ENCODE measurements at regions not wholly inside any gene's neighbourhood (a gene's known extent, or its start where the extent isn't known, plus 50 kb on each side); places are given as distances from the start of the nearest gene placed in this dataset.
A peak's percentile ranks its signal among the peaks of the same experiment; 100 is the strongest.

DNA sequence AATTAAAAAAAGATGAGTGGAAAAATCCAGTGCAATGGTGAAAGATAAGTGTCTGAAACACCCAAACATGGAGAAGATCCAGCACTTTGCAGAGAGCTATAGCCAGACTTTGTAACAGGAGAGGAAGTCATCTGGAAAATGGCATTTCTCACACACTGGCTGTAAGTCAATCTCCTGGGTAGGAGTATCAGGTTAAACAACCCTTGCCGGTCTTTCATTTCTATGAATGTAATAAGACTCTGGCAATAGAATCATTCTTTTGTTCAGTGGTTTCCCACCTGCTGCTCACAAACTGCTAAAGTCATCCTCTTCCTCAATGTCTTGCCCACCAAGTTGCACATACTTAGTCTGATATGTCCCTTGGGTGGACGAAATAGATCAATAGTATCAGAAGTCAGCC is 94.0 kb upstream of the ATP8A1 start:
- H3K4me1 Mint-ChIP-seq (ENCODE audit: low read depth, unreplicated experiment) = no peaks in the 10 kb centered on the region
- peaks cover 5% of the 10 kb centered on the region for H3K27me3 Mint-ChIP-seq (ENCODE audit: insufficient read depth, unreplicated experiment)
- Histone ChIP-seq H3K4me3 (ENCODE audit: low read depth, low read length) (no peak overlapping the region), H3K9me3 (no peaks in the 10 kb centered on the region), H3K27me3 (replicated peaks; ENCODE audit: control insufficient read depth, insufficient read depth, low read length) (no peaks in the 10 kb centered on the region), H3K4me1 (no peaks in the 10 kb centered on the region), H3K36me3 (ENCODE audit: control insufficient read depth, insufficient read depth, low read length) (no peaks in the 10 kb centered on the region)
- intact Hi-C loops (cut with micrococcal nuclease; ENCODE audit: unreplicated experiment) = loop anchor here (1.0 kb wide), 1 partner anchor 183 kb away; no protein-coding TSS in a partner anchor
- CTCF ChIA-PET = no interaction called here
- TF ChIP-seq, protein P1, sequence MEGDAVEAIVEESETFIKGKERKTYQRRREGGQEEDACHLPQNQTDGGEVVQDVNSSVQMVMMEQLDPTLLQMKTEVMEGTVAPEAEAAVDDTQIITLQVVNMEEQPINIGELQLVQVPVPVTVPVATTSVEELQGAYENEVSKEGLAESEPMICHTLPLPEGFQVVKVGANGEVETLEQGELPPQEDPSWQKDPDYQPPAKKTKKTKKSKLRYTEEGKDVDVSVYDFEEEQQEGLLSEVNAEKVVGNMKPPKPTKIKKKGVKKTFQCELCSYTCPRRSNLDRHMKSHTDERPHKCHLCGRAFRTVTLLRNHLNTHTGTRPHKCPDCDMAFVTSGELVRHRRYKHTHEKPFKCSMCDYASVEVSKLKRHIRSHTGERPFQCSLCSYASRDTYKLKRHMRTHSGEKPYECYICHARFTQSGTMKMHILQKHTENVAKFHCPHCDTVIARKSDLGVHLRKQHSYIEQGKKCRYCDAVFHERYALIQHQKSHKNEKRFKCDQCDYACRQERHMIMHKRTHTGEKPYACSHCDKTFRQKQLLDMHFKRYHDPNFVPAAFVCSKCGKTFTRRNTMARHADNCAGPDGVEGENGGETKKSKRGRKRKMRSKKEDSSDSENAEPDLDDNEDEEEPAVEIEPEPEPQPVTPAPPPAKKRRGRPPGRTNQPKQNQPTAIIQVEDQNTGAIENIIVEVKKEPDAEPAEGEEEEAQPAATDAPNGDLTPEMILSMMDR (IDR thresholded peaks at IDR 0.05; ENCODE audit: insufficient read depth in 1 of 2, low read depth in 1 of 2, low read length in 1 of 2, severe bottlenecking in 1 of 2, unreplicated experiment in 1 of 2) = no peak
- no peak overlapping the region for H3K4me3 Mint-ChIP-seq (ENCODE audit: unreplicated experiment)
- H3K9me3 Mint-ChIP-seq (ENCODE audit: unreplicated experiment) = no peaks in the 10 kb centered on the region
- H3K27ac Mint-ChIP-seq (ENCODE audit: unreplicated experiment) = no peak overlapping the region
- DNase-seq = no peak
- no peaks in the 10 kb centered on the region for H3K36me3 Mint-ChIP-seq (ENCODE audit: insufficient read depth, unreplicated experiment)
- no TSS peak for BruUV-seq (replicated peaks)
- POLR2A ChIA-PET = no interaction called here

DNA sequence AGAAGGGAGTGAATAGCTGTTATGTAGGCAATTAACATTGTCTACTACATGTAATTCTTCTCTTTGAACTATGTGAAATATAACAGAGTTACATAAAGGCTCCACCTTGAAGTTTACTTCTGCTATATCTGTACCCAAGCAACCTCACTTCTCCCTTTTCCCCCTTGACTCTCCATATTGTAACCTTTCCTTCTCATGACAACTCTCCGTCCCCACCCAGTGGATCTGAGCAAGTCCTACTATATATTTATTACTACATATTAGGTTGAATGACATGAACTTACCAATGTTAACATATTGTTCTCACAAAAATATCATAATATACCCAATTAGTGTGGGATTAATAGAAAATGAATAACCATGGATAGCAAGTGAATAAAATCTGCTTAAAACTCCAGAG is 93.2 kb upstream of the ATP8A1 start:
- ChIA-PET CTCF (interaction anchor here (1.3 kb wide), 1 partner anchor 181 kb away, joined by 6 read pairs; no protein-coding TSS in a partner anchor), POLR2A (interaction anchor here (0.6 kb wide), 1 partner anchor 93 kb away, joined by 4 read pairs; the partner anchor contains the start of gene ATP8A1)
- H3K27ac Mint-ChIP-seq (ENCODE audit: unreplicated experiment) = no peak overlapping the region
- no peaks in the 10 kb centered on the region for H3K9me3 ChIP-seq
- no peaks in the 10 kb centered on the region for H3K9me3 Mint-ChIP-seq (ENCODE audit: unreplicated experiment)
- BruUV-seq (replicated peaks) = no TSS peak
- peaks cover 5% of the 10 kb centered on the region for H3K27me3 Mint-ChIP-seq (ENCODE audit: insufficient read depth, unreplicated experiment)
- H3K4me3 Mint-ChIP-seq (ENCODE audit: unreplicated experiment) = no peak overlapping the region
- no peaks in the 10 kb centered on the region for H3K36me3 Mint-ChIP-seq (ENCODE audit: insufficient read depth, unreplicated experiment)
- no peaks in the 10 kb centered on the region for H3K4me1 Mint-ChIP-seq (ENCODE audit: low read depth, unreplicated experiment)
- no peaks in the 10 kb centered on the region for H3K36me3 ChIP-seq (ENCODE audit: control insufficient read depth, insufficient read depth, low read length)
- H3K4me3 ChIP-seq (ENCODE audit: low read depth, low read length) = no peak overlapping the region
- TF ChIP-seq, protein P1 (IDR thresholded peaks at IDR 0.05; ENCODE audit: insufficient read depth in 1 of 2, low read depth in 1 of 2, low read length in 1 of 2, severe bottlenecking in 1 of 2, unreplicated experiment in 1 of 2) = peak in 1 of 2 experiments; percentile 30
- H3K27me3 ChIP-seq (replicated peaks; ENCODE audit: control insufficient read depth, insufficient read depth, low read length) = no peaks in the 10 kb centered on the region
- no peaks in the 10 kb centered on the region for H3K4me1 ChIP-seq
- DNase-seq = peak in 1 of 2 experiments; percentile 19
- intact Hi-C loops (cut with micrococcal nuclease; ENCODE audit: unreplicated experiment) = loop anchor here (1.0 kb wide), 1 partner anchor 182 kb away; no protein-coding TSS in a partner anchor

- H3K4me3 ChIP-seq (ENCODE audit: low read depth, low read length) = no peak overlapping the region
- H3K36me3 ChIP-seq (ENCODE audit: control insufficient read depth, insufficient read depth, low read length) = no peaks in the 10 kb centered on the region
- Mint-ChIP-seq H3K27me3 (ENCODE audit: insufficient read depth, unreplicated experiment) (peaks cover 5% of the 10 kb centered on the region), H3K4me3 (ENCODE audit: unreplicated experiment) (no peak overlapping the region), H3K36me3 (ENCODE audit: insufficient read depth, unreplicated experiment) (no peaks in the 10 kb centered on the region), H3K9me3 (ENCODE audit: unreplicated experiment) (no peaks in the 10 kb centered on the region), H3K4me1 (ENCODE audit: low read depth, unreplicated experiment) (no peaks in the 10 kb centered on the region), H3K27ac (ENCODE audit: unreplicated experiment) (no peak overlapping the region)
- no peaks in the 10 kb centered on the region for H3K9me3 ChIP-seq
- intact Hi-C loops (cut with micrococcal nuclease; ENCODE audit: unreplicated experiment) = no loop called here
- CTCF ChIA-PET = no interaction called here
- DNase-seq = no peak
- no peaks in the 10 kb centered on the region for H3K27me3 ChIP-seq (replicated peaks; ENCODE audit: control insufficient read depth, insufficient read depth, low read length)
- TF ChIP-seq, protein P1 (IDR thresholded peaks at IDR 0.05; ENCODE audit: insufficient read depth in 1 of 2, low read depth in 1 of 2, low read length in 1 of 2, severe bottlenecking in 1 of 2, unreplicated experiment in 1 of 2) = no peak
- no TSS peak for BruUV-seq (replicated peaks)
- no peaks in the 10 kb centered on the region for H3K4me1 ChIP-seq
- POLR2A ChIA-PET = no interaction called here
Measured at GRCh38 chr4:42747971-42748370, 91.1 kb upstream of the ATP8A1 start.
